T-helper 1 cell treated with Interleukin-12 subunit alpha and Interleukin-12 subunit beta and Interleukin-4 antibody, amounts not matched to agents 30 ng/mL and 1 ng/mL, for 36 hours (primary cell): ENCODE measurements at regions not wholly inside any gene's neighbourhood (a gene's known extent, or its start where the extent isn't known, plus 50 kb on each side); places are given as distances from the start of the nearest gene placed in this dataset.
"Not testable (repeated sequence)": the region's sequence is repeated elsewhere in the genome, so short reads cannot be mapped to it uniquely, and the experiment has no call there.

Experiments used
- intact Hi-C: fragments of 100-400 bp; cut with micrococcal nuclease; formaldehyde crosslinking; loops from one replicate; pipeline ENCODE4 v1.15.1; 2024

DNA sequence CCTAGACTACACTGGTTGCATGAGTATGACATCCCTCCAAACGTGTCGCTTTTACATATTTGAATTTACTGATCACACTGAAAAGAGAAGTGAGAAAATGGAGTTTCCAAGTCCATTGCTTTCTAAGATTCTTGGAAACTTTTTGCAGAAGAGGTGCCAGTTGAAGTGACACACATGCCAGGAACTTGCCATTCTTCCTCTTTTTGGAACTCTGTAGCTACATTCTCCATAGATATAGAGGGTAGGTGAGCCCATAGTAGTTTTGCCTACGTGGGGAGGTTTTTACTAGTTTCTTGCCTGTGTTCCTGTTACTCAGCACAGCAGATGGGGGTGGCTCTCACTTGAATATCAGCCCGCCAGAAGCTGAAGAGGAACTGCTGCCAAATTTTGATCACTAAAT lies 286.6 kb upstream of the NRP1 start:
- intact Hi-C loops, result no loop called here

- intact Hi-C loops, result no loop called here
These were observed 283.7 kb upstream of the NRP1 start for GRCh38 chr10:33618196-33618595.

DNA sequence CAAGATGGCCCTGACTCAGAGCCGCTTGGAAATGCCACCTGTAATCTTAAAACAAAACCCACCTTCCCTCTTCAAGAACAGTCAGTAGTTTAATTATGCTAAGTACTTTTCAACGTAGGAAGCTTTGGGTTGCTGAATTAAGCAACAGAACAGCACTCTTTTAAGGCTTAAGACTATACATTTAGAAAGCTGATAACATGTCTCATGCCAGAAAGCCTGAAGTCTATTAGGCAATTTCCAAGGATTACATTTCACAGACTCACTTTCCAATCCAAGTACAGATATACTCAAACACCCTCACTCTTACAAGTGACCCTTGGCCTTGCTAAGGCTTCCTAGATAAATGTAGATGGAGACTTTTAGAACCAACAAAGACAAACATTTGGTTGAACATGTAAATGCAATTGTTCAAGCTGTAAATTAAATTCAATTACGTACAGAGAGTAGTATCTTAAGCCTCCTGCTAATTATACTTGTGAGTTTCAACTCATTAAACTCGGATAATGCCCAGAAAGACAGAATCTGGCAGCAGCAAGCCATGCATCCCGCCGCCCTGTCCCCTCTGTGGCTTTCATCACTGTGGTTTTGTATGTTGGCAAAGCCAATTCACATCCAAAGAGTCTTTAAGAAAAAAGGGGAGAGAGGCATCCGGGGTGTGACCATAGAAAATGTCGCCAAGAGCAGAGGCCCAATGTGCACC lies 283.1 kb upstream of the NRP1 start:
- intact Hi-C loops, result no loop called here

- intact Hi-C loops, result no loop called here
These were observed 282.5 kb upstream of the NRP1 start for GRCh38 chr10:33616956-33617355.

- intact Hi-C loops, result no loop called here
These were observed 278.1 kb upstream of the NRP1 start for GRCh38 chr10:33612551-33612950.

GRCh38 chr10:33612116-33612515 lies 277.6 kb upstream of the NRP1 start:
- intact Hi-C loops, result no loop called here

GRCh38 chr10:33611423-33611822 lies 277.0 kb upstream of the NRP1 start:
- intact Hi-C loops, result no loop called here

- intact Hi-C loops, result no loop called here
These were observed 275.1 kb upstream of the NRP1 start for GRCh38 chr10:33609546-33609945.

GRCh38 chr10:33602278-33602677 lies 267.8 kb upstream of the NRP1 start:
- intact Hi-C loops, result no loop called here

- intact Hi-C loops, result no loop called here
These were observed 265.9 kb upstream of the NRP1 start for GRCh38 chr10:33600381-33600780.

GRCh38 chr10:33596422-33596821 lies 262.0 kb upstream of the NRP1 start:
- intact Hi-C loops, result no loop called here

GRCh38 chr10:33594475-33594874 lies 260.0 kb upstream of the NRP1 start:
- intact Hi-C loops, result no loop called here

DNA sequence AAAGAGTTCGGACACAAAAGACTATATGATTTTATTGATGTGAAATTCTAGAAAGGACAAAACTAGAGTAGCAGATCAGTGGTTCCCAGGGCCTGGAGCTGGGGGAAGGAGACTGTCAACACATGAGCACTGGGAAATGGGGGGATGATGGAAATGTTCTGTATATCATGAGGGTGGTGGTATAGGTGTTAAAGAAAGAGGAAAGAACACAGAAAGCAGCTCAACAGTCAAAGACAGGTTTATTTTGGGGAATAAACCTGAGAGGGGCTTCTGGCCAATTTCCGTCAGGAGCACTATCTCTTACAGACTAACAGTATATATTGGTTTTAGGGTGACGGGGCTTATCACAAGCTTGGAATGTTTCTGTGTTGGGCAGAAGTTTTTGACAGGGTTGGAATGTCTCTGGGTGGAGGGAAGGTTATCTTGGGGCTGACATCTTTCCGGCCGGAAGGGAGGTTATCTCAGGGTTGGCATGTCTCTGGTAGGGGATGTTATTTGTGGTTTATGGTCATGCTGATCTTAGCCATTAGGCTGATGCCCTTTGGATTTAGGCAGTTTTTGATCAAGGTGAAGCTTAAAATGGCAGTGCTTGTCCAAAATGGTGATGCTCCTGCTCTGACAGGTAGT lies 254.6 kb upstream of the NRP1 start:
- intact Hi-C loops, result no loop called here

DNA sequence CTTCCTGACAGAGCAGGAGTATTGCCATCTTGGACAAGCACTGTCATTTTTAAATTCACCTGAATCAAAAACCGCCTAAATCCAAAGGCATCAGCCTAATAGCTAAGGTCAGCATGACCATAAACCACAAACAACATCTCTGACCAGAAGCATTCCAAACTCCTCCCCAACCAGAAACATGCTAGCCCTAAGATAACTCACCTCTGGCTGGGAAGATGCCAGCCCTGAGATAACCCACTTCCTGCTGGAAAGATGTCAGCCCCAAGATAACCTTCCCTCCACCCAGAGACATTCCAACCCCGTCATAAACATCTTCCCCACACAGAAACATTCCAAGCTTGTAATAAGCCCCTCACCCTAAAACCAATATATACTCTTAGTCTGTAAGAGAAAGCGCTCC lies 250.1 kb upstream of the NRP1 start:
- intact Hi-C loops, result not testable (repeated sequence)

DNA sequence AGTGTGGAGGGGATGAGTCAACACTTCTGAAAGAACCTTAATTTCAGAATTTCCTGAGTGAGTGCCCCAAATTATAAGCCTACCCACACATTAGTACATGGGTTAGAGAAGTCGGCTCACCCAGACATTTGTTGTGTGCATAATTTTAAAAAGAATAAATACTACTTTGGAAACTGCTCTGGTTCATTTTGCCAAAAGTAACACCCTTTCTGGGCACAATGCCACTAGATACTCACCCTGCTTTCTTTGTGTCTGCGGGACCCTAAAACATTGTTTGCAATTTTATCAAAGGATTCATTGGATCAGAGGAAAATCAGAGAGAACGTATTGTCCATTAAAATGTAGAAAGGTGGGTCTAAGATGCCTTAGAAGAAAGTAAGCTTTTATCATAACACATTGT lies 245.5 kb upstream of the NRP1 start:
- intact Hi-C loops, result no loop called here

DNA sequence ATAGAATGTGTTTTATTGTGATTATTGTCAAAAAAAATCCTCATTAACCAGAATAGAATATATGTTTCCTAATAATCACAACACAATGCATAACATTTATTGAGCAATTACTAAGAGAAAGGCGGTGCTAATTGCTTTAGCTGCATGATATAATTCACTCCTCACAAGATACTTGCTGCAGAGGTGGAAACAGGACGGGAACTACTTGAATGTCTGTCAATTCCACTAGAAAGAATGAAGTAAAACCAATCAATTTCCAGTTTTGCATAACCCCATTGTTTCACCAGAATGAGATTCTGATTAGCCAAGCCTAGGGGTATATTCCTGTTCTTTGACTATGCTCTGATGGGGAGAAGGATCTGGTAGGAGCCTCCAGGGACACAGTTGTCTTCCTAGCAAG lies 239.1 kb upstream of the NRP1 start:
- intact Hi-C loops, result no loop called here

- intact Hi-C loops, result no loop called here
These were observed 237.1 kb upstream of the NRP1 start for GRCh38 chr10:33571616-33572015.

GRCh38 chr10:33570495-33570894 lies 236.0 kb upstream of the NRP1 start:
- intact Hi-C loops, result no loop called here

DNA sequence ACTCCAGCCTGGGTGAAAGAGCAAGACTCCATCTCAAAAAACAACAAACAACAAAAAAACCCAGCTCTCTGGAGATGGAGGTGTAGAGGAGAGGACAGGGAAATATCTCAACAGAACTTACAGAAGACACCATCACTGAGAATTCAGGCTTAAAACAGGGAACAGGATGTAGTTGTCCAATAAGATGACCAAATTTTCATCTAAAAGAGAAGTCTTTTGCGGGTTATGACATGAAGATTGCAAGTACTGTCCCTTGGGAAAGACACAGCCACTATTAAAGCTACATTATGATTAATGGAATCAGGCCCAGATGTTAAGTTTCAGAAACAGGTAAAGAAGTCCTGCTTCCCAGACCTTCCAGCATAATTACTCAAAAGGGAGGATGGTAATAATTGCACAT lies 235.2 kb upstream of the NRP1 start:
- intact Hi-C loops, result no loop called here

- intact Hi-C loops, result no loop called here
These were observed 232.0 kb upstream of the NRP1 start for GRCh38 chr10:33566426-33566825.

- intact Hi-C loops, result no loop called here
These were observed 231.5 kb upstream of the NRP1 start for GRCh38 chr10:33566001-33566400.

GRCh38 chr10:33565231-33565630 lies 230.8 kb upstream of the NRP1 start:
- intact Hi-C loops, result no loop called here

DNA sequence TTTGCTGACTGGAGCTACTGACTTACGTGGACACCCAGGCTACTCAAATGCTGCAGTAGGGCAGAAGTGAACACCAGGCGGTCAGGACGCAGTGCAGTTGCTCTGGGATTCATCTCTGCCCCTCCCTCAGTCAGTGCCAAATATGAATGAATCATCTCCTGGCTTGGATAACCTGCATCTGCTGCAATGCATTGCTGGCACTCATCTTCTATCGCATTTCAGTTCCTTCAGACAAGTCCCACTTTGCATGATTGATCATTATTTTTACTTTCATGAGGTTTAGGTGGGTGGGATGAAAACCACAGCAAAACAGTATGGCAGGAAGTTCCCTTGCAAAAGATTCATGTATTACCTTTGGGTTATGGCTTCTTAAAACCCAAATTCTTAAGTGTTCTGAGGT lies 224.6 kb upstream of the NRP1 start:
- intact Hi-C loops, result no loop called here
